Keratinocyte (primary cell): ENCODE measurements at regions not wholly inside any gene's neighbourhood (a gene's known extent, or its start where the extent isn't known, plus 50 kb on each side); places are given as distances from the start of the nearest gene placed in this dataset.

Source experiments
- DNase-seq: peaks from one replicate; pipeline ENCODE4 v3.0.0-alpha.2; 2011; ENCODE audit warnings: low read depth, missing footprints, low spot score
- FAIRE-seq: peaks from 2 replicates; lab custom pipeline; 2011; peaks lifted over from hg19 to GRCh38; lab: Jason Lieb, UNC
- H2AFZ ChIP-seq: 2 replicates; pipeline ENCODE4 v1.6.0; 2012; ENCODE audit warnings: low read length, control low read depth, inconsistent platforms; ENCODE audit not compliant: control insufficient read depth
- H3K27ac ChIP-seq: 2 replicates; pipeline ENCODE4 v1.5.1; 2011; ENCODE audit warnings: low read length; ENCODE audit not compliant: control insufficient read depth, insufficient read depth
- H3K27me3 ChIP-seq: 3 replicates; pipeline ENCODE4 v1.6.0; 2011; ENCODE audit warnings: low read length; ENCODE audit not compliant: control insufficient read depth, insufficient read depth; ENCODE audit errors: extremely low read depth
- H3K36me3 ChIP-seq, 2 experiments: 2 replicates in 1 of 2; 3 replicates in 1 of 2; pipeline ENCODE4 v1.5.1; 2011; ENCODE audit warnings: low read length in 2 of 2, mild to moderate bottlenecking in 1 of 2; ENCODE audit not compliant: control insufficient read depth in 2 of 2, insufficient read depth in 2 of 2; ENCODE audit errors: extremely low read depth in 1 of 2
- H3K4me1 ChIP-seq: 3 replicates; pipeline ENCODE4 v1.5.1; 2011; ENCODE audit warnings: low read length; ENCODE audit not compliant: control insufficient read depth, insufficient read depth; ENCODE audit errors: extremely low read depth
- H3K4me2 ChIP-seq: 3 replicates; pipeline ENCODE4 v1.6.0; 2011; ENCODE audit warnings: low read depth, low read length; ENCODE audit not compliant: control insufficient read depth, insufficient read depth; ENCODE audit errors: extremely low read depth
- H3K4me3 ChIP-seq, 3 experiments: fragments of 200-600 bp in 1 of 3; sonication (generic) in 1 of 3; 2 replicates in 2 of 3; 3 replicates in 1 of 3; pipeline ENCODE4 v1.5.1; 2011 to 2016; ENCODE audit warnings: low read length in 3 of 3, mild to moderate bottlenecking in 3 of 3, control low read depth in 2 of 3, inconsistent platforms in 1 of 3, low read depth in 1 of 3, mixed read lengths in 1 of 3, mixed run types in 1 of 3, moderate library complexity in 1 of 3; ENCODE audit not compliant: control insufficient read depth in 2 of 3, insufficient read depth in 2 of 3; ENCODE audit errors: extremely low read depth in 1 of 3
- H3K79me2 ChIP-seq: 2 replicates; pipeline ENCODE4 v1.6.0; 2012; ENCODE audit warnings: low read length; ENCODE audit not compliant: control insufficient read depth, insufficient read depth
- H3K9ac ChIP-seq: 3 replicates; pipeline ENCODE4 v1.6.0; 2011; ENCODE audit warnings: low read length; ENCODE audit not compliant: control insufficient read depth, insufficient read depth; ENCODE audit errors: extremely low read depth
- H3K9me1 ChIP-seq: 3 replicates; pipeline ENCODE4 v1.6.0; 2011; ENCODE audit warnings: low read length; ENCODE audit not compliant: control insufficient read depth, insufficient read depth; ENCODE audit errors: extremely low read depth
- H3K9me3 ChIP-seq: 2 replicates; pipeline ENCODE4 v1.5.1; 2012; ENCODE audit warnings: low read depth, low read length; ENCODE audit not compliant: control insufficient read depth
- H4K20me1 ChIP-seq: 3 replicates; pipeline ENCODE4 v1.6.0; 2011; ENCODE audit warnings: low read length; ENCODE audit not compliant: control insufficient read depth, insufficient read depth; ENCODE audit errors: extremely low read depth
- CTCF ChIP-seq, 3 experiments: IDR thresholded peaks in 1 of 3; conservative IDR thresholded peaks in 1 of 3; optimal IDR thresholded peaks in 1 of 3; 2 replicates in 2 of 3; 3 replicates in 1 of 3; pipeline versions ENCODE3 to v1.5.1; 2011; ENCODE audit warnings: low read length in 3 of 3, mild to moderate bottlenecking in 3 of 3, moderate library complexity in 2 of 3, control low read depth in 1 of 3, inconsistent platforms in 1 of 3; ENCODE audit not compliant: insufficient read depth in 2 of 3; ENCODE audit errors: extremely low read depth in 1 of 3
- EZH2 ChIP-seq: IDR thresholded peaks from one replicate; pipeline ENCODE4 v1.6.1; 2012; ENCODE audit warnings: inconsistent platforms, mild to moderate bottlenecking, low read length, moderate library complexity
- dilution Hi-C: fragments of 300-500 bp; cut with MboI; formaldehyde crosslinking; loops from one replicate; pipeline ENCODE4 v1.7.0; 2020; ENCODE audit warnings: low sequenced_read_pairs; ENCODE audit not compliant: extremely low pct_ligation_motif_present

- TF ChIP-seq CTCF (optimal IDR thresholded peaks at IDR 0.05 in 1 of 3, IDR thresholded peaks at IDR 0.05 in 1 of 3, conservative IDR thresholded peaks at IDR 0.05 in 1 of 3; ENCODE audit: extremely low read depth in 1 of 3, insufficient read depth in 2 of 3, low read length in 3 of 3) (no peak), EZH2 (no peak)
- Histone ChIP-seq H4K20me1 (no peaks in the 10 kb centered on the region), H3K27me3 (no peaks in the 10 kb centered on the region), H3K4me1 (no peaks in the 10 kb centered on the region), H3K4me3 (no peak overlapping the region), H3K79me2 (no peaks in the 10 kb centered on the region), H3K9me3 (no peaks in the 10 kb centered on the region), H2AFZ (no peak overlapping the region), H3K36me3 (no peaks in the 10 kb centered on the region), H3K9ac (no peak overlapping the region), H3K27ac (no peak overlapping the region), H3K4me2 (no peak overlapping the region), H3K9me1 (no peaks in the 10 kb centered on the region)
- dilution Hi-C loops, result no loop called here
- DNase-seq (no peak), FAIRE-seq (no peak)
Observed at GRCh38 chr20:54774426-54774825, 299.0 kb downstream of the DOK5 start.

GRCh38 chr20:54773643-54774000 lies 298.2 kb downstream of the DOK5 start:
- Histone ChIP-seq H3K4me2 (no peak overlapping the region), H3K27me3 (no peaks in the 10 kb centered on the region), H3K9me1 (no peaks in the 10 kb centered on the region), H3K9ac (no peak overlapping the region), H3K9me3 (no peaks in the 10 kb centered on the region), H3K36me3 (no peaks in the 10 kb centered on the region), H4K20me1 (no peaks in the 10 kb centered on the region), H3K4me3 (no peak overlapping the region), H3K4me1 (no peaks in the 10 kb centered on the region), H3K79me2 (no peaks in the 10 kb centered on the region), H3K27ac (no peak overlapping the region), H2AFZ (no peak overlapping the region)
- dilution Hi-C loops, result no loop called here
- DNase-seq (no peak), FAIRE-seq (no peak)
- TF ChIP-seq CTCF (optimal IDR thresholded peaks at IDR 0.05 in 1 of 3, IDR thresholded peaks at IDR 0.05 in 1 of 3, conservative IDR thresholded peaks at IDR 0.05 in 1 of 3; ENCODE audit: extremely low read depth in 1 of 3, insufficient read depth in 2 of 3, low read length in 3 of 3) (no peak), EZH2 (no peak)
